ENCODE measurements at regions not wholly inside any gene's neighbourhood (a gene's known extent, or its start where the extent isn't known, plus 50 kb on each side); places are given as distances from the start of the nearest gene placed in this dataset.
"Not testable (repeated sequence)": the region's sequence is repeated elsewhere in the genome, so short reads cannot be mapped to it uniquely, and the experiment has no call there.

- H3K36me3 ChIP-seq = no peaks in the 10 kb centered on the region
- H3K4me1 ChIP-seq = no peaks in the 10 kb centered on the region
- WGBS, 2 donors = 92 to 93% methylated on average over 2 of the region's 2 CpGs
- DNase-seq = no peak
- H3K4me3 ChIP-seq (replicated peaks in 1 of 3) = no peak overlapping the region
- no peaks in the 10 kb centered on the region for H3K9me3 ChIP-seq
- intact Hi-C loops (cut with DNase I) = no loop called here
- TF ChIP-seq POLR2A (IDR thresholded peaks at IDR 0.05) (no peak), CTCF (IDR thresholded peaks at IDR 0.05) (no peak)
- H3K27me3 ChIP-seq = no peaks in the 10 kb centered on the region
- no peak overlapping the region for H3K27ac ChIP-seq
Observed at GRCh38 chrX:13381514-13381913, 61.7 kb upstream of the ATXN3L start.

- H3K36me3 ChIP-seq = no peaks in the 10 kb centered on the region
- intact Hi-C loops (cut with DNase I) = no loop called here
- WGBS, 2 donors = 50% methylated on average over 2 of the region's 2 CpGs
Observed at GRCh38 chrX:13380211-13380610, 60.4 kb upstream of the ATXN3L start.

GRCh38 chrX:13378562-13379518 lies 59.0 kb upstream of the ATXN3L start:
- peak in 1 of 2 donors; percentile 37 for DNase-seq
- 93 to 96% methylated on average over 32 to 49 of the region's 60 CpGs for WGBS, 2 donors
- intact Hi-C loops (cut with DNase I) = not testable (repeated sequence)

More at GRCh38 chrX:13380211-13380610, 60.4 kb upstream of the ATXN3L start:
- no peak for DNase-seq
- Histone ChIP-seq H3K27ac (no peak overlapping the region), H3K27me3 (no peaks in the 10 kb centered on the region), H3K4me1 (no peaks in the 10 kb centered on the region), H3K4me3 (replicated peaks in 1 of 3) (no peak overlapping the region), H3K9me3 (no peaks in the 10 kb centered on the region)
- TF ChIP-seq POLR2A (IDR thresholded peaks at IDR 0.05) (no peak), CTCF (IDR thresholded peaks at IDR 0.05) (no peak)

GRCh38 chrX:13377550-13377934 lies 57.7 kb upstream of the ATXN3L start:
- Histone ChIP-seq H3K4me1 (no peaks in the 10 kb centered on the region), H3K27ac (no peak overlapping the region), H3K27me3 (no peaks in the 10 kb centered on the region), H3K4me3 (replicated peaks in 1 of 3) (no peak overlapping the region), H3K36me3 (no peaks in the 10 kb centered on the region), H3K9me3 (no peaks in the 10 kb centered on the region)
- WGBS, 2 donors = 76% methylated on average over 7 of the region's 7 CpGs
- no peak for DNase-seq
- intact Hi-C loops (cut with DNase I) = no loop called here
- no peak for TF ChIP-seq POLR2A (IDR thresholded peaks at IDR 0.05)
- no peak for TF ChIP-seq CTCF (IDR thresholded peaks at IDR 0.05)

More at GRCh38 chrX:13378562-13379518, 59.0 kb upstream of the ATXN3L start:
- H3K27me3 ChIP-seq; H3K36me3 ChIP-seq; H3K27ac ChIP-seq; H3K9me3 ChIP-seq; H3K4me1 ChIP-seq; H3K4me3 ChIP-seq (replicated peaks in 1 of 3): not testable (repeated sequence)

- no peaks in the 10 kb centered on the region for H3K36me3 ChIP-seq
- H3K9me3 ChIP-seq = no peaks in the 10 kb centered on the region
- no peaks in the 10 kb centered on the region for H3K27me3 ChIP-seq
- DNase-seq = no peak
- WGBS, 2 donors = 45 to 53% methylated on average over 8 to 9 of the region's 9 CpGs
- H3K27ac ChIP-seq = no peak overlapping the region
- intact Hi-C loops (cut with DNase I) = no loop called here
- no peaks in the 10 kb centered on the region for H3K4me1 ChIP-seq
- TF ChIP-seq CTCF (IDR thresholded peaks at IDR 0.05) = no peak
- no peak overlapping the region for H3K4me3 ChIP-seq (replicated peaks in 1 of 3)
Observed at GRCh38 chrX:13376857-13377549, 57.1 kb upstream of the ATXN3L start.

GRCh38 chrX:13375596-13375995 lies 55.7 kb upstream of the ATXN3L start:
- 89 to 93% methylated on average over 8 of the region's 8 CpGs for WGBS, 2 donors
- intact Hi-C loops (cut with DNase I); H3K9me3 ChIP-seq; H3K36me3 ChIP-seq; H3K27ac ChIP-seq; H3K4me1 ChIP-seq; H3K4me3 ChIP-seq (replicated peaks in 1 of 3); H3K27me3 ChIP-seq; DNase-seq: not testable (repeated sequence)
